Thymus (tissue), 11 donors: ENCODE measurements at regions not wholly inside any gene's neighbourhood (a gene's known extent, or its start where the extent isn't known, plus 50 kb on each side); places are given as distances from the start of the nearest gene placed in this dataset.

Source experiments
- DNase-seq, 9 donors: peaks; one replicate each; pipeline ENCODE4 v3.0.0-alpha.2; 2013; ENCODE audit warnings: low spot score in 9 of 9, low read depth in 6 of 9, missing footprints in 1 of 9
- H3K27ac ChIP-seq, 2 donors: one replicate each; pipeline ENCODE4 v1.5.1; 2013; ENCODE audit warnings: control low read depth in 1 of 2, low read depth in 1 of 2, low read length in 1 of 2, mild to moderate bottlenecking in 1 of 2, moderate library complexity in 1 of 2
- H3K27me3 ChIP-seq, 2 donors: one replicate each; pipeline ENCODE4 v1.5.1; 2013; ENCODE audit warnings: low read length in 1 of 2; ENCODE audit not compliant: control insufficient read depth in 2 of 2, insufficient read depth in 1 of 2
- H3K36me3 ChIP-seq, 2 donors: one replicate each; pipeline ENCODE4 v1.5.1; 2013; ENCODE audit warnings: low read length in 1 of 2, mild to moderate bottlenecking in 1 of 2, moderate library complexity in 1 of 2; ENCODE audit not compliant: control insufficient read depth in 2 of 2, insufficient read depth in 2 of 2
- H3K4me1 ChIP-seq, 2 donors: one replicate each; pipeline ENCODE4 v1.5.1; 2013; ENCODE audit warnings: low read length in 2 of 2; ENCODE audit not compliant: control insufficient read depth in 2 of 2, insufficient read depth in 2 of 2
- H3K4me3 ChIP-seq, 2 donors: one replicate each; pipeline ENCODE4 v1.5.1; 2013; ENCODE audit warnings: low read length in 2 of 2, control low read depth in 1 of 2, mild to moderate bottlenecking in 1 of 2
- H3K9me3 ChIP-seq, 2 donors: one replicate each; pipeline ENCODE4 v1.5.1; 2013; ENCODE audit warnings: low read length in 1 of 2, mild to moderate bottlenecking in 1 of 2; ENCODE audit not compliant: control insufficient read depth in 2 of 2, insufficient read depth in 1 of 2
- WGBS: extraction: QIAGEN DNeasy Blood & Tissue Kit; methylation state at CpG from one replicate; pipeline ENCODE4 v1.1.7; 2013; 5-methylcytosine and 5-hydroxymethylcytosine counted together
- donor health status: healthy.

GRCh38 chr11:33478111-33478573, 221.0 kb downstream of the HIPK3 start:
- DNase-seq = no peak
- Histone ChIP-seq H3K4me1 (no peaks in the 10 kb centered on the region), H3K27me3 (no peaks in the 10 kb centered on the region), H3K36me3 (no peaks in the 10 kb centered on the region), H3K27ac (no peak overlapping the region), H3K9me3 (no peaks in the 10 kb centered on the region), H3K4me3 (no peak overlapping the region)
- 66% methylated on average over 7 of the region's 7 CpGs for WGBS

- no peak overlapping the region for H3K4me3 ChIP-seq
- no peaks in the 10 kb centered on the region for H3K36me3 ChIP-seq
- H3K27ac ChIP-seq = no peak overlapping the region
- no peaks in the 10 kb centered on the region for H3K27me3 ChIP-seq
- H3K9me3 ChIP-seq = no peaks in the 10 kb centered on the region
- WGBS = 88% methylated on average over 6 of the region's 6 CpGs
- DNase-seq = no peak
- H3K4me1 ChIP-seq = no peaks in the 10 kb centered on the region
Observed at GRCh38 chr11:33476945-33477606, 219.9 kb downstream of the HIPK3 start.

- peak in 5 of 9 donors; percentile 0 to 18 (median 3) for DNase-seq
- 44% methylated on average over 5 of the region's 5 CpGs for WGBS
- Histone ChIP-seq H3K4me3 (no peak overlapping the region), H3K9me3 (no peaks in the 10 kb centered on the region), H3K4me1 (no peaks in the 10 kb centered on the region), H3K27ac (no peak overlapping the region), H3K27me3 (no peaks in the 10 kb centered on the region), H3K36me3 (no peaks in the 10 kb centered on the region)
Observed at GRCh38 chr11:33475993-33476392, 218.8 kb downstream of the HIPK3 start.

DNA sequence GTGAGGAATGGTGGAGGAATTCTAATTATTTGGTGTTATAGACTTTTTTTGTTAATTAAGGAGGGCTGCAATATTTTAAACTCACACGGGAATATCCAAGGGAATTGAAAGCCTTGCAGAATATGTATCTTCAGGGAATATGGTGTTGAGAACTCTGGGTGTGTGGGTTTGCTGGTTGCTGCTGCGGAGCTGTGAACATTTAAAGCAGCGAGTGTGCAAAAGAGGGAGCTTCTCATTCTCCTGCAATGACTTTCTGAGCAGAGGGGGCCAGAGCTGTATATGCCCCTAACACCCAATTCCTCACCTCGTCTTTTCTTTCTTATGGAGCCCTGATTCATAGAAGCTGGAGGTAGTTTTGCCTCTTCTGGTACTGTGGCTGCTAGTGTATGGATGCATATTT, 217.7 kb downstream of the HIPK3 start:
- Histone ChIP-seq H3K9me3 (no peaks in the 10 kb centered on the region), H3K4me1 (no peaks in the 10 kb centered on the region), H3K36me3 (no peaks in the 10 kb centered on the region), H3K27ac (no peak overlapping the region), H3K27me3 (no peaks in the 10 kb centered on the region), H3K4me3 (no peak overlapping the region)
- WGBS = 92% methylated on average over 4 of the region's 4 CpGs
- DNase-seq = no peak

DNA sequence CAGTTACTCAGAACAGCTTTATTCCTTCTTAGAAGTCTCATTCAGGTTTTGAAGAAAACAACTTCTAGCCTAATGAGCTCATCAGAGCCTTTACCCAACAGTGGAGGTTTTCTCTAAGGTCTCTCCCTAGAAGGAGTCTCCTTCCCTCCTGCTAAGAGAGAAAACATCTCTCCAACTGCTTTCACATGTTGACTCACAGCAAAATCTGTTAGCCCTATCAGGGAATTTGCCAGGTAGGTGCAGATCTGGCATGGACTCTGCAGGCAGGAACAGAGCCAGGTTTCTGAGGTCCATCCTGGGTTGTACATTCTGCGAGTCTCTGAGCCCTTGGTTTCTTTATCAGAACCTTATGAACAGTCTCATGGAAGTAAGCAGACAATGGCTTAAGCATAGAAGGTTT, 214.4 kb downstream of the HIPK3 start:
- no peaks in the 10 kb centered on the region for H3K36me3 ChIP-seq
- DNase-seq = no peak
- no peaks in the 10 kb centered on the region for H3K4me1 ChIP-seq
- H3K9me3 ChIP-seq = no peaks in the 10 kb centered on the region
- H3K27me3 ChIP-seq = no peaks in the 10 kb centered on the region
- H3K27ac ChIP-seq = no peak overlapping the region
- WGBS = 97% methylated on average over 1 of the region's 1 CpG
- H3K4me3 ChIP-seq = no peak overlapping the region

GRCh38 chr11:33467966-33468365, 210.8 kb downstream of the HIPK3 start:
- 92% methylated on average over 4 of the region's 4 CpGs for WGBS
- H3K4me1 ChIP-seq = no peaks in the 10 kb centered on the region
- H3K36me3 ChIP-seq = no peaks in the 10 kb centered on the region
- H3K27me3 ChIP-seq = no peaks in the 10 kb centered on the region
- H3K9me3 ChIP-seq = no peaks in the 10 kb centered on the region
- DNase-seq = no peak
- H3K4me3 ChIP-seq = no peak overlapping the region
- H3K27ac ChIP-seq = no peak overlapping the region

DNA sequence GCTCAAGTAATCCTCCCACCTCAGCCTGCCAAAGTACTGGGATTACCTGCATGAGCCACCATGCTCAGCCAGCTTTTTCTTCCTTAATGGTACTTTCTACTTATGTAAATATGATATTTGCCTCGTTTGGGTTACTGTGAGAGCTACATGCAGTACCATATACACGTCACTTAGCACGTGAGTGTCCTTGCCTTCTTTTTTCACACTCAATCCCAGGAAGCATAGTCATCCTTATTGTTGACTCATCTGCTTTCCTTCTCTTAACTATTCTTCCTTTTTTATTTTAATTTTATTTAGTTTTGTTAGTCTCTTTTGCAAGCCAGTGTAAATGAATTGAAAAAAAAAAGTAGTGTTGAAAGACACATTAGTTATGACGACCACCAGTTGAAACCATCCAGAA, 205.9 kb downstream of the HIPK3 start:
- H3K4me3 ChIP-seq = no peak overlapping the region
- H3K27me3 ChIP-seq = no peaks in the 10 kb centered on the region
- no peaks in the 10 kb centered on the region for H3K9me3 ChIP-seq
- H3K36me3 ChIP-seq = no peaks in the 10 kb centered on the region
- H3K4me1 ChIP-seq = no peaks in the 10 kb centered on the region
- 80% methylated on average over 4 of the region's 4 CpGs for WGBS
- no peak overlapping the region for H3K27ac ChIP-seq
- DNase-seq = no peak

GRCh38 chr11:33461369-33462125, 204.4 kb downstream of the HIPK3 start:
- no peaks in the 10 kb centered on the region for H3K36me3 ChIP-seq
- no peaks in the 10 kb centered on the region for H3K4me1 ChIP-seq
- WGBS = 90% methylated on average over 4 of the region's 4 CpGs
- H3K4me3 ChIP-seq = no peak overlapping the region
- no peak overlapping the region for H3K27ac ChIP-seq
- peaks cover 0 to 2% of the 10 kb centered on the region in 2 donors for H3K9me3 ChIP-seq
- DNase-seq = no peak
- no peaks in the 10 kb centered on the region for H3K27me3 ChIP-seq

GRCh38 chr11:33457948-33458347, 200.8 kb downstream of the HIPK3 start:
- Histone ChIP-seq H3K4me3 (no peak overlapping the region), H3K27ac (no peak overlapping the region), H3K36me3 (no peaks in the 10 kb centered on the region), H3K27me3 (no peaks in the 10 kb centered on the region), H3K9me3 (peaks cover 0 to 2% of the 10 kb centered on the region in 2 donors), H3K4me1 (no peaks in the 10 kb centered on the region)
- DNase-seq = no peak
- WGBS = 96% methylated on average over 5 of the region's 5 CpGs
